K562 (cell line): ENCODE measurements at regions not wholly inside any gene's neighbourhood (a gene's known extent, or its start where the extent isn't known, plus 50 kb on each side); places are given as distances from the start of the nearest gene placed in this dataset.

Experiments
- ATAC-seq: fragments of 200-7000 bp; cut with Tn5 transposase; 3 replicates; pipeline ENCODE4 v1.9.1; 2020; ENCODE audit warnings: moderate library complexity
- BruUV-seq: library from RNA; stranded (reverse); fragments of 400-500 nt; replicated peaks from 2 replicates; lab custom pipeline; 2021; lab: Mats Ljungman, UMichigan
- CTCF ChIA-PET: fragments of 300-600 bp; formaldehyde crosslinking; extraction: SDS; loops from one replicate; lab custom pipeline; 2021; ENCODE audit warnings: low intra/inter-chr PET ratio; lab: Yijun Ruan, JAX
- POLR2A ChIA-PET: fragments of 300-600, 350-650 bp; sonication (Branson Sonifier 250); formaldehyde crosslinking; extraction: SDS; loops from one replicate; lab custom pipeline; 2021; ENCODE audit warnings: antibody characterized with exemption, inconsistent platforms; lab: Yijun Ruan, JAX
- DNase-seq, 4 experiments: peaks; one replicate each; pipeline versions ENCODE4 v3.0.0 to v3.0.0-alpha.2; 2011 to 2018; ENCODE audit warnings: low spot score in 3 of 4, mixed read lengths in 3 of 4; ENCODE audit errors: extremely low read depth in 1 of 4
- FAIRE-seq: peaks from 2 replicates; lab custom pipeline; 2011; peaks lifted over from hg19 to GRCh38; lab: Jason Lieb, UNC
- H2AFZ ChIP-seq: 2 replicates; pipeline ENCODE4 v1.6.0; 2011; ENCODE audit warnings: low read depth, low read length, control low read depth, inconsistent platforms
- H3K27ac ChIP-seq: fragments of 200-600 bp; 3 replicates; pipeline ENCODE4 v1.8.0; 2011; ENCODE audit warnings: low read depth, mild to moderate bottlenecking, control low read depth, inconsistent platforms, low read length, moderate library complexity, mixed read lengths; ENCODE audit errors: extremely low read depth
- H3K27me3 ChIP-seq, 2 experiments: fragments of 300-600 bp in 1 of 2; 2 replicates in 1 of 2; 3 replicates in 1 of 2; pipeline versions ENCODE4 v1.6.0 to v1.8.0; 2011; ENCODE audit warnings: inconsistent platforms in 2 of 2, low read length in 2 of 2, mild to moderate bottlenecking in 1 of 2, mixed read lengths in 1 of 2, moderate library complexity in 1 of 2; ENCODE audit not compliant: control insufficient read depth in 2 of 2, insufficient read depth in 2 of 2
- H3K36me3 ChIP-seq: fragments of 300-600 bp; 3 replicates; pipeline ENCODE4 v1.8.0; 2011; ENCODE audit warnings: mild to moderate bottlenecking, low read length, inconsistent platforms; ENCODE audit not compliant: control insufficient read depth, insufficient read depth
- H3K4me1 ChIP-seq, 2 experiments: fragments of 200-600 bp in 1 of 2; replicated peaks in 1 of 2; 2 replicates in 1 of 2; 3 replicates in 1 of 2; pipeline versions ENCODE4 v1.5.1 to v1.8.0; 2011; ENCODE audit warnings: inconsistent platforms in 2 of 2, low read length in 2 of 2, mild to moderate bottlenecking in 1 of 2, mixed read lengths in 1 of 2, moderate library complexity in 1 of 2; ENCODE audit not compliant: control insufficient read depth in 2 of 2, insufficient read depth in 2 of 2
- H3K4me2 ChIP-seq: 2 replicates; pipeline ENCODE4 v1.6.1; 2011; ENCODE audit warnings: low read length, control low read depth, inconsistent platforms, mixed read lengths; ENCODE audit not compliant: insufficient read depth
- H3K4me3 ChIP-seq: fragments of 200-600 bp; sonication (generic), shearing (Covaris generic); 2 replicates; pipeline ENCODE4 v1.5.1; 2016; ENCODE audit warnings: control low read depth, inconsistent platforms
- H3K79me2 ChIP-seq: fragments of 200-600 bp; 3 replicates; pipeline ENCODE4 v1.8.0; 2011; ENCODE audit warnings: low read length, inconsistent platforms; ENCODE audit not compliant: control insufficient read depth, insufficient read depth
- H3K9ac ChIP-seq, 2 experiments: 2 replicates each; pipeline versions ENCODE4 v1.6.0 to v1.6.1; 2011; ENCODE audit warnings: low read depth in 2 of 2, low read length in 2 of 2, control low read depth in 1 of 2, inconsistent platforms in 1 of 2, mild to moderate bottlenecking in 1 of 2, mixed read lengths in 1 of 2; ENCODE audit not compliant: insufficient read depth in 1 of 2
- H3K9me1 ChIP-seq: one replicate; pipeline ENCODE4 v1.6.0; 2011; ENCODE audit warnings: inconsistent platforms, mild to moderate bottlenecking, low read length, moderate library complexity; ENCODE audit not compliant: control insufficient read depth, insufficient read depth
- H3K9me3 ChIP-seq: replicated peaks from 2 replicates; pipeline ENCODE4 v1.5.1; 2011; ENCODE audit warnings: low read depth, low read length, inconsistent platforms; ENCODE audit not compliant: control insufficient read depth, insufficient read depth
- H4K20me1 ChIP-seq: replicated peaks from 2 replicates; pipeline ENCODE4 v1.6.1; 2011; ENCODE audit warnings: low read length, inconsistent platforms, mixed read lengths; ENCODE audit not compliant: control insufficient read depth, insufficient read depth
- BRF1 ChIP-seq: IDR thresholded peaks from 3 replicates; pipeline ENCODE4 v1.6.1; 2011; ENCODE audit warnings: borderline replicate concordance, mild to moderate bottlenecking; ENCODE audit not compliant: insufficient read length; ENCODE audit errors: extremely low read depth
- CBX2 ChIP-seq: fragments of 200-600 bp; sonication (generic); IDR thresholded peaks from one replicate; pipeline ENCODE4 v1.6.1; 2012; ENCODE audit warnings: mild to moderate bottlenecking, low read length, inconsistent platforms; ENCODE audit not compliant: insufficient read depth, poor library complexity, severe bottlenecking
- FOXA3 ChIP-seq, 2 experiments: fragments of 450-650 bp in 1 of 2; sonication (generic) in 1 of 2; formaldehyde crosslinking; IDR thresholded peaks in 1 of 2; conservative IDR thresholded peaks in 1 of 2; 2 replicates each; pipeline versions ENCODE4 v1.4.0 to v1.8.0; 2020 to 2022; ENCODE audit warnings: mild to moderate bottlenecking in 2 of 2, missing genetic modification reagents in 1 of 2
- LCOR ChIP-seq: sonication (generic); formaldehyde crosslinking; IDR thresholded peaks from 2 replicates; pipeline ENCODE4 v1.8.0; 2022; ENCODE audit warnings: mild to moderate bottlenecking, missing genetic modification reagents
- MCM2 ChIP-seq: fragments of 450-650 bp; IDR thresholded peaks from 2 replicates; pipeline ENCODE4 v1.6.1; 2017; ENCODE audit warnings: low read depth, mild to moderate bottlenecking
- POLR2G ChIP-seq: fragments of 200-400 bp; formaldehyde crosslinking; IDR thresholded peaks from 2 replicates; pipeline ENCODE4 v1.6.1; 2017; ENCODE audit warnings: low read depth, mild to moderate bottlenecking, antibody characterized with exemption, low read length, moderate library complexity
- RUNX1 ChIP-seq: sonication (generic); IDR thresholded peaks from 2 replicates; pipeline ENCODE4 v1.6.1; 2016; ENCODE audit warnings: antibody characterized with exemption, low read depth
- WGBS: fragments of 100-300 bp; shearing (Covaris generic); methylation state at CpG from one replicate; pipeline ENCODE4 v1.1.6; 2016; ENCODE audit warnings: low coverage, mixed read lengths; ENCODE audit not compliant: insufficient coverage; ENCODE audit errors: missing lambda C conversion rate; 5-methylcytosine and 5-hydroxymethylcytosine counted together
- in situ Hi-C: fragments of 300-500 bp; cut with MboI; formaldehyde crosslinking; loops from 4 replicates; pipeline ENCODE4 v1.15.0; 2018; ENCODE audit warnings: inconsistent platforms, mixed read lengths
- intact Hi-C: fragments of 100-400 bp; cut with micrococcal nuclease; formaldehyde crosslinking; loops from 2 replicates; pipeline ENCODE4 v1.14.2; 2022

DNA sequence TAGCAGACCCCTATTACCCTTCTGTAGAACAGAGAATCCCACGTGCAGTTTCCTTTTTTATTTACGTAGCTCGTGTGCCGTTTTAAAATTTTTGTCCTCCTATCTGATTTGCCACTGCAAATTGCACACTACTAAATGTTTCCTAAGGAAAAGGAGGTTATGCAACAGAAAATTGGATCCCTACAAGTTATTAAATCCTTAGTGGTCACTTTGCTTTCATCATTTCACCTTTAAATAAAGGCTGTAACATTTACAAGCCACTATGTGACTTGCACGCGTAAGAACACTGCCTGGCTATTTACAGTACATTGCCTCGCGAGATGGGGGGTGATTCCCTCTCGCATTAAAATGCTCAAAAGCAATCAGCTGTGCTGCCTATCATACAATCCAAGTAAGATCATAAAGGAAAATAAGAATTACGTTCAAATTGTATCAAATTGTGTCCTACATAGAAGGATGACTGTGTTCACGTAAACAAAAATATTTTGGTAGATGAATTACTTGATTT is 525.6 kb downstream of the SUCLA2 start:
- intact Hi-C loops (no loop called here), in situ Hi-C loops (no loop called here)
- no peak for ATAC-seq
- Histone ChIP-seq H4K20me1 (no peaks in the 10 kb centered on the region), H3K79me2 (no peaks in the 10 kb centered on the region), H3K4me2 (no peak overlapping the region), H3K4me1 (no peaks in the 10 kb centered on the region), H3K4me3 (no peak overlapping the region), H3K27me3 (no peaks in the 10 kb centered on the region), H3K9ac (no peak overlapping the region), H3K36me3 (no peaks in the 10 kb centered on the region), H3K9me3 (no peaks in the 10 kb centered on the region), H2AFZ (no peak overlapping the region), H3K27ac (no peak overlapping the region), H3K9me1 (no peaks in the 10 kb centered on the region)
- DNase-seq, result no peak
- 3% methylated on average over 11 of the region's 11 CpGs for WGBS
- no peak for FAIRE-seq
- ChIA-PET POLR2A (no interaction called here), CTCF (no interaction called here)
- TF ChIP-seq RUNX1, result no peak
- BruUV-seq, result no TSS peak

DNA sequence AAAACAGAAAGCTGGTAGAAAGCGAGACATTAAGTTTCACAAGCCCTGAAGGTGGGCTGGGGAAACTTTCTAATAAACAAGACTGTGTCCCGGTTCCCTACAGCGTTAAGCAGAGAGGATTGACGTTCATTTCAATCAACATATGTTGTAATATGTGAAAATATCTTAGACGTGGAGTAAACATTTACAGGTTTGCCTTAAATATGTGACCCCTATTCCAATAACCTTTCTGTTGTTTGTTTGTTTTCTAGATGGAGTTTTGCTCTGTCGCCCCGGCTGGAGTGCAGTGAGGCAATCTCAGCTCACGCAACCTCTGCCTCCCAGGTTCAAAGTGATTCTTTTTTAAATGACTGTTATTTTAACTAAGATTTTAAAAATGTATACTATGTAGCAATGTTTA is 526.2 kb downstream of the SUCLA2 start:
- BruUV-seq, result no TSS peak
- ATAC-seq (no peak), DNase-seq (no peak), FAIRE-seq (no peak)
- whole genome bisulfite sequencing, result 2% methylated on average over 8 of the region's 8 CpGs
- intact Hi-C loops, result no loop called here
- no peak for TF ChIP-seq LCOR (CRISPR knock-in tag)
- TF ChIP-seq MCM2, result no peak
- no peak for TF ChIP-seq CBX2
- TF ChIP-seq POLR2G, result no peak
- TF ChIP-seq FOXA3 (CRISPR knock-in tag; conservative IDR thresholded peaks at IDR 0.05 in 1 of 2, IDR thresholded peaks at IDR 0.05 in 1 of 2), result no peak
- TF ChIP-seq BRF1, result no peak
- TF ChIP-seq, all 486 proteins: peak for 0
- H3K9ac ChIP-seq, result no peak overlapping the region
- H3K36me3 ChIP-seq, result no peaks in the 10 kb centered on the region
- H4K20me1 ChIP-seq, result no peaks in the 10 kb centered on the region
- in situ Hi-C loops, result no loop called here
- H2AFZ ChIP-seq, result no peak overlapping the region
- H3K4me1 ChIP-seq, result no peaks in the 10 kb centered on the region
- H3K79me2 ChIP-seq, result no peaks in the 10 kb centered on the region
- no peak overlapping the region for H3K27ac ChIP-seq
- H3K9me1 ChIP-seq, result no peaks in the 10 kb centered on the region
- H3K4me3 ChIP-seq, result no peak overlapping the region
- POLR2A ChIA-PET, result no interaction called here
- H3K4me2 ChIP-seq, result no peak overlapping the region
- no peaks in the 10 kb centered on the region for H3K27me3 ChIP-seq
- no peaks in the 10 kb centered on the region for H3K9me3 ChIP-seq
- CTCF ChIA-PET, result no interaction called here
